ENCODE measurements at regions not wholly inside any gene's neighbourhood (a gene's known extent, or its start where the extent isn't known, plus 50 kb on each side); places are given as distances from the start of the nearest gene placed in this dataset.

DNA sequence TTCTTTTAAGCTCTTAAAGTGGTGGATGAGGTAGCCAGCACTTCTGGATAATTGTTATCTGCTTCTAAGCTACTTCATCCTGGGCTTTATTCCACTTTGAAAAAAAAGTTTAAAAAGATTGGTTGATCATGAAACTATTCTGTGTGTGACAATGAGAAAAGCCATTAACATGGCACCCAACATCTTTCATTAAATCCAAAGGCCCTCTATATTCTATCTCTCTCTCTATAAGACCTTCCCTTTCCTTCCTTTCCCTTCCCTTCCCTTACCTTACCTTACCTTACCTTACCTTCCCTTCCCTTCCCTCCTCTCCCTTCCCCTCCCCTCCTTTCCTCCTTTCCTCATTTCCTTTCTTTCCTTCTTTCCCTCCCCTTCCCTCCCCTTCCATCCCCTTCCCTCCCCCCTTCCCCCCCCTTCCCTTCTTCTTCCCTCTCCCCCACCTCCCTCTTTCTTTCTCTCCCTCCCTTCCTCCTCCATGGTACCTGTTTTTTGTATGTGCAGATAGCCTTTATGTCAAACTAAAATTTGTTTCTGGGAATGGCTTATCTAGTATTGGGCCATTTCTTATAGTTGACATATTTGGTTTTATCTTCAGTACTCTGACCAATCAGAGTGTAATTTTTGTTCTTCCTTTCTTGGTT, 218.7 kb downstream of the DKK1 start:
- no peaks in the 10 kb centered on the region for H3K27me3 ChIP-seq (ENCODE audit: insufficient read depth, low read length)

DNA sequence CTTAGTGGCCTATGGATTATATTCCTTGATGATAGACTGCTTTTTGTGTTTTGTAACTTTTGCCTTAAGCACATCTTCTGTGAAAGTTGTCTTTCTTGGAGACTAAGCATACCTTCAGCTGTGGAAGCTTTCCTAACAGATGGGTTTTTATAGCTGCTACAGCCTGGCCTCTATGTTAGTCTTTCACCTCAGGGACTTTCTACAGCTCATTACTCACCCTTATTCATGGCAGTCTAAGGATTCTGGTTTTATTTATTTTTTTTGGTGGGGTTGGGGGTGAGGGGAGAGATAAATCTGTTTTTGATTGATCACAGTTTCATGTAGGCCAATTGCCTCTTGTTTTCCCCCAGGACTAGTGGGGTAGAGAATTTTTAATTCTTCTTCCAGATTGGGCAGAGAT, 219.9 kb downstream of the DKK1 start:
- Histone ChIP-seq H3K4me3 (ENCODE audit: insufficient read depth, low read length) (no peak overlapping the region), H3K4me1 (ENCODE audit: insufficient read depth, low read length) (no peaks in the 10 kb centered on the region), H3K27ac (ENCODE audit: low read depth, low read length) (no peak overlapping the region), H3K9me3 (ENCODE audit: low read depth, low read length) (no peaks in the 10 kb centered on the region), H3K27me3 (ENCODE audit: insufficient read depth, low read length) (no peaks in the 10 kb centered on the region), H4K20me1 (ENCODE audit: insufficient read depth, low read length) (no peaks in the 10 kb centered on the region), H2AFZ (ENCODE audit: low read length) (no peak overlapping the region), H3K79me2 (ENCODE audit: insufficient read depth, low read length) (no peaks in the 10 kb centered on the region), H3K4me2 (ENCODE audit: insufficient read depth, low read length) (no peak overlapping the region), H3K36me3 (ENCODE audit: insufficient read depth, low read length) (no peaks in the 10 kb centered on the region)
- no peak for DNase-seq (ENCODE audit: insufficient read length, low spot score, missing footprints)
- TF ChIP-seq, protein P1, sequence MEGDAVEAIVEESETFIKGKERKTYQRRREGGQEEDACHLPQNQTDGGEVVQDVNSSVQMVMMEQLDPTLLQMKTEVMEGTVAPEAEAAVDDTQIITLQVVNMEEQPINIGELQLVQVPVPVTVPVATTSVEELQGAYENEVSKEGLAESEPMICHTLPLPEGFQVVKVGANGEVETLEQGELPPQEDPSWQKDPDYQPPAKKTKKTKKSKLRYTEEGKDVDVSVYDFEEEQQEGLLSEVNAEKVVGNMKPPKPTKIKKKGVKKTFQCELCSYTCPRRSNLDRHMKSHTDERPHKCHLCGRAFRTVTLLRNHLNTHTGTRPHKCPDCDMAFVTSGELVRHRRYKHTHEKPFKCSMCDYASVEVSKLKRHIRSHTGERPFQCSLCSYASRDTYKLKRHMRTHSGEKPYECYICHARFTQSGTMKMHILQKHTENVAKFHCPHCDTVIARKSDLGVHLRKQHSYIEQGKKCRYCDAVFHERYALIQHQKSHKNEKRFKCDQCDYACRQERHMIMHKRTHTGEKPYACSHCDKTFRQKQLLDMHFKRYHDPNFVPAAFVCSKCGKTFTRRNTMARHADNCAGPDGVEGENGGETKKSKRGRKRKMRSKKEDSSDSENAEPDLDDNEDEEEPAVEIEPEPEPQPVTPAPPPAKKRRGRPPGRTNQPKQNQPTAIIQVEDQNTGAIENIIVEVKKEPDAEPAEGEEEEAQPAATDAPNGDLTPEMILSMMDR (IDR thresholded peaks at IDR 0.05; ENCODE audit: extremely low read depth, low read depth, low read length): no peak

More for the DNA sequence above, 218.7 kb downstream of the DKK1 start:
- H3K4me3 ChIP-seq (ENCODE audit: insufficient read depth, low read length): no peak overlapping the region
- no peaks in the 10 kb centered on the region for H3K4me1 ChIP-seq (ENCODE audit: insufficient read depth, low read length)
- H3K27ac ChIP-seq (ENCODE audit: low read depth, low read length): no peak overlapping the region
- no peak overlapping the region for H2AFZ ChIP-seq (ENCODE audit: low read length)
- no peak for DNase-seq (ENCODE audit: insufficient read length, low spot score, missing footprints)
- no peaks in the 10 kb centered on the region for H3K9me3 ChIP-seq (ENCODE audit: low read depth, low read length)
- no peak overlapping the region for H3K4me2 ChIP-seq (ENCODE audit: insufficient read depth, low read length)
- H3K36me3 ChIP-seq (ENCODE audit: insufficient read depth, low read length): no peaks in the 10 kb centered on the region
- TF ChIP-seq, protein P1 (IDR thresholded peaks at IDR 0.05; ENCODE audit: extremely low read depth, low read depth, low read length): no peak
- H4K20me1 ChIP-seq (ENCODE audit: insufficient read depth, low read length): no peaks in the 10 kb centered on the region
- H3K79me2 ChIP-seq (ENCODE audit: insufficient read depth, low read length): no peaks in the 10 kb centered on the region

DNA sequence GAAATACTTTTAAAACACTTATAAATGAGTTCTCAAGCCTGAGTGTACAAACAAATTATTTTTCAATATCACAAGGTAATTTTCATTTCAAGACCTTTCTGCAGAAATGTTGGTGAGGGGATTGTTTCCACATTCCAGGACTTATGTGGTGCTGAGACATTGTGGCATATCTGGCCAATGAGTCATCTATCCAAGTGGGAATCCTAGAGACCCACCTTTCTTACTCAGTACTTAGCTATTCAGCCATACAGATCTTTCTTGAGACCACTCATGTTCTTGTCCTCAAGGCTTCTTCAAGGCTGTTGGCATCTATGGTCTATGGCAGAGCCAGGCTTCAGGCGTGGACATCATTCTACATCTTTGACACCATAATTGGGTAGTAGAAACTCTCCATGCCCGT, 225.4 kb downstream of the DKK1 start:
- Histone ChIP-seq H3K4me3 (ENCODE audit: insufficient read depth, low read length) (no peak overlapping the region), H4K20me1 (ENCODE audit: insufficient read depth, low read length) (no peaks in the 10 kb centered on the region), H3K4me1 (ENCODE audit: insufficient read depth, low read length) (peaks cover 10% of the 10 kb centered on the region), H2AFZ (ENCODE audit: low read length) (no peak overlapping the region), H3K27ac (ENCODE audit: low read depth, low read length) (no peak overlapping the region), H3K9me3 (ENCODE audit: low read depth, low read length) (no peaks in the 10 kb centered on the region), H3K79me2 (ENCODE audit: insufficient read depth, low read length) (no peaks in the 10 kb centered on the region), H3K27me3 (ENCODE audit: insufficient read depth, low read length) (no peaks in the 10 kb centered on the region), H3K4me2 (ENCODE audit: insufficient read depth, low read length) (no peak overlapping the region), H3K36me3 (ENCODE audit: insufficient read depth, low read length) (no peaks in the 10 kb centered on the region)
- TF ChIP-seq, protein P1 (IDR thresholded peaks at IDR 0.05; ENCODE audit: extremely low read depth, low read depth, low read length): no peak
- no peak for DNase-seq (ENCODE audit: insufficient read length, low spot score, missing footprints)

DNA sequence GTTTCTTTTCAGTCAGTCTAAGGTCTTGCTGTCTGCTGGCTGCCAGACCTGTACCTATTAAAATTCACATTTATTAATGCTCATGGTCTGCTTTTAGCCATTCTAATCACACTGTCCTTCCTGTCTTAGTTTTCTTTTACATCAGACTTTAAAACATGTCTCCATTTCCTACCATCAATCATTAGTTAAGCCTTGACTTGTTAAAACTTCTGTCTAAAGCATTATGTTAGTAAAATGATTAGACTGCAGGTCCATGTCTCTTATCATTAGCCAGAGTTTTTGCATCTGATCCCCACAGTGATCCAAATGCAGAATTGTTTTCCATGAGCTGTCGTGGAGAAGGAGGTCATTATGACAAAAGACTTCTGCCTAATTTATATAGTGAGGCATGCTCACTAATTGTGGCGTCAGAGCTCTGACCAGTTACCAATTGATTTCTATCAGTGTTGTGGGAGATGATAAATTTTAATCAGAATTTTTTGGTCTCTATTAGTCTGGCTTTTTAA, 226.5 kb downstream of the DKK1 start:
- H4K20me1 ChIP-seq (ENCODE audit: insufficient read depth, low read length): no peaks in the 10 kb centered on the region
- no peak overlapping the region for H3K4me3 ChIP-seq (ENCODE audit: insufficient read depth, low read length)
- no peak overlapping the region for H3K27ac ChIP-seq (ENCODE audit: low read depth, low read length)
- TF ChIP-seq, protein P1 (IDR thresholded peaks at IDR 0.05; ENCODE audit: extremely low read depth, low read depth, low read length): no peak
- H3K9me3 ChIP-seq (ENCODE audit: low read depth, low read length): no peaks in the 10 kb centered on the region
- H3K36me3 ChIP-seq (ENCODE audit: insufficient read depth, low read length): no peaks in the 10 kb centered on the region
- no peaks in the 10 kb centered on the region for H3K79me2 ChIP-seq (ENCODE audit: insufficient read depth, low read length)
- no peak overlapping the region for H2AFZ ChIP-seq (ENCODE audit: low read length)
- no peak overlapping the region for H3K4me2 ChIP-seq (ENCODE audit: insufficient read depth, low read length)
- no peak for DNase-seq (ENCODE audit: insufficient read length, low spot score, missing footprints)
- H3K27me3 ChIP-seq (ENCODE audit: insufficient read depth, low read length): no peaks in the 10 kb centered on the region
- H3K4me1 ChIP-seq (ENCODE audit: insufficient read depth, low read length): peaks cover 10% of the 10 kb centered on the region
